ENCODE measurements at regions not wholly inside any gene's neighbourhood (a gene's known extent, or its start where the extent isn't known, plus 50 kb on each side); places are given as distances from the start of the nearest gene placed in this dataset.

DNA sequence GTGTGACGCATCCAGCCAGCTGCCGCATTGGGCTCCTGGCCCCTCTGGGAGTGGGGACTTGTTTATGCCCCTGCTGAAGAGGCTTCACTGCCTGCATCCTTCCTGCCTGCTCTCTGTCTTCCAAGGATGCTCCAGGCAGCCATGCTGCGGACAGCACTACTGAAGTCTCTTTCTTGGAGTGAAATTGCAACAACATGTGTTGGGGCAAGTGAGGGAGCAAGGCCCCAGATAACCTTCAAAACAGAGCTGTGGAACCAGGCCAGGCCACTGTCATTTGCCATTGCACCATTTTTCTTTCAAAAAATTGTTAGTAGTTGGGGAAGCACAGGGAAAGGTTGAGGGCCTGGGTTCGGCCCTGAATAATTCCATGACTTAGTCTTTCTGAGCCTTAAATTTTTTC lies 169.6 kb upstream of the ADRA1B start:
- DNase-seq (ENCODE audit: low read depth) = no peak

DNA sequence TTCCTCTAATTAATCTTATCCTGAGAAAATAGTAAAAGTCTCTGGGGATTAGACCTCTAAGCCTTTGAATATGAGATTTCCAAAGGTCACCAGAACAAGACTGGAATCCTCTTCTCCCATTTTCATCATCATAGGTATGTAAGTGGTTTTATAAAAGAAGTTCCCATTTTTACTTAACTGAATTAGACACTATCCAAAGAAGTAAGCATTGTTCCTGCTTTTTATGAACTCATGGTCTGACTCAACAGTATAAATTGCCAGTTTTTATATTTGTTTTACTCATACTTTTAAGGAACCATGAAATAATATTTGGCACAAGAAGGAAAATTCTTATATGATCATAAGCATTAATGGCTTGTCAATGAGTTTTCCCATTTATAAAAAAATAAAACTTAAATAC lies 167.1 kb upstream of the ADRA1B start:
- no peak for DNase-seq (ENCODE audit: low read depth)

DNA sequence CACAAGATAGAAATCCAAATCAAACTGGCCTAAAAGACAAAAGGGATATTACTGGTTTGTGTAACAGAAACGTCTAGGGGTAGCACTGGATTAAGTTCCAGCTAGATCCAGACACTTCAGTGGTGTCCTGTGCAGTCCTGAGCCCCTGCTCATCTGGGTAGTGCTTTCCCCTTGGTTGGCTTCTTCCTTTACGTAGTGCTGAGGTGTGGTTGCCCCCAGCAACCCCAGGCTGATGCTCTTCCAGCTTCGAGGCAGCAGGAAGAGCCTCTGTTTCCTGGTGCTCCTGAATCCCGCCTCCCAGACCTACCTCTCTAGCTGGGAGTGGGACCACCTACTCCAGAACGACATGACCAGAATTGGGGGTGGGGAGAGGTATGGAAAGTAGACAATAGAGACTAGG lies 166.1 kb upstream of the ADRA1B start:
- no peak for DNase-seq (ENCODE audit: low read depth)

DNA sequence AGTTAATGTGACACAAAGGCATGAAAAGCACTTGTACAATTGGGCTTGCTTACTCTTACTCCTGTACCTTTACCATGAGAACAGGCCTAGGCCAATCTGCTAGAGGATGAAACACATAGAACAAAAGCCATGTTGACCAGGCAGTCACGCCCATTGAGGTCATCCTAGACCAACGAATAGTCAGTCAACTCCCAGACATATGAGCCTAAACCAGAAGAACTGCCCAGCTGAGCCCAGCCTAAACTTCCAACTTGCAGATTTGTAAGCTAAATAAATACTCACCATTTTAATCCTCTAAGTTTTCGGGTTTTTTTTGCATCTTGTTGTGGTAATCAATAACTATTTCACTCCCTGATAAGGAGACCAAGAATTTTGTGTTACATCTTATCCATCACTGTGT lies 164.8 kb upstream of the ADRA1B start:
- no peak for DNase-seq (ENCODE audit: low read depth)

DNA sequence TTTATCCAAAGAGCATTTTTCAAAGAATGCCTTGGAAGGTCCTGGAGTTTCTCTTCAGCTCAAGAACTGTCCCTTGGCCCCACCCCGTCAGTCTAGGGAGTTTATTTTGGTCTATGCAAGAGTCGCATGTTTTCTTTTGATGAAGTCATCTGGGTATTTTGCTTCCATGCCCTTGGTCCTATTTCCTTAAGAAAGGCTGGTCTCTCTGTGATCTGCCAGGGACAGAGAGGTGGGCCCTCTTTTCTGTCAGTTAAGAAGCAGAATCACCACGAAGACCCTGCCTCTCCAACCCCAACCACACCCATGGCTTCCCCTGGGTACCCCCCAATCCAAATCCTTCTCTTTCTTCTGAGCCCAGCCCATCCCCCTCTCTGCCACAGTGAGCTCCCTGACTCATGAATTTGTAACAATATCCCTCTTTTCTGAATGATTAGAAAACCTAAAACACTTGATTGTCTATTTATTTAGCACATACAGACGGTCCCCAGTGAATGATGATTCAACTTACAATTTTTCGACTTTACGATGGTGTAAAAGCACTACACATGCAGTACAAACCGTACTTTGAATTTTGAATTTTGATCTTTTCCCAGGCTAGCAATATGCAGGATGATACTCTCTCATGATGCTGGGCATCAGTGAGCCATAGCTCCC lies 163.5 kb upstream of the ADRA1B start:
- DNase-seq (ENCODE audit: low read depth) = no peak

DNA sequence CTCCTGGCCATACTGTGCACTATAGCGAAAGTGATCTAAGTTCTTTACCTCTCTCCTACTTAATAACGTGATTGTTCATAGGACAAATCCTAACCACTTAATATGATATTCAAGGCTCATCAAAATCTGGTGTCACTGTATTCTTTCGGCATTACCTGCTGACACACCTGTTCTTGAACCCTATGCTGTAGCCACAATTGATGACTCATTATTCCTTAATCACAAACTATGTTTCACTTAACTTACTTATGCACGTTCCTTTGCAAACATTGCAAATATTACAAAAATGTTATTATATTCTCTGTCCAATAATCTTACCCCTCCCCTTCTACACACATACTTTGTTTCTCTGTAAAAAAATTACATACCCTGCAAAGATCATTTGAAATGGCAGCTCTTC lies 158.1 kb upstream of the ADRA1B start:
- DNase-seq (ENCODE audit: low read depth) = no peak

DNA sequence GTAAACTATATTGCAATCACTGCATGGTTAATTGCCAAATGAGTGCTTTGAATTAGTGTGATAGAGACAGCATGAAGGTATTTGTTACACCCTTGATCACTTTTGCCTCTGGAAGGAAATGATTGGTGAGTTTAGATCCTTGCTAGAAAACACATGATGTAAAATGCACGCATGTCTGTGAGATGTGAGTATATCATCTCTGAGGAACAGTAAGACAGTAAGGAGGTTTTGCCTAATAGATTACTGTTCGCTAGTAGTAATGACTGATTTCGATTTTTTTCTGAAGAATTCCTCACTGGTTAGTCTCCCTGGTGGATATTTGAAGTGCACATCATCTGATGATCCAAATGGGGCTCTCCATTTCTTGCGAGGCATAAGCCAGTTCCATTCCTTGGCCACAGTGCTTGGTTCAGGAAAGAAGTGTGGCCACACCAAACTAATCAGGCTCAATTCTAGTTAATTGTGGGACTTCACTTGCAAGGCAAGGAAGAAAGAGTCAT lies 156.4 kb upstream of the ADRA1B start:
- DNase-seq (ENCODE audit: low read depth) = no peak

DNA sequence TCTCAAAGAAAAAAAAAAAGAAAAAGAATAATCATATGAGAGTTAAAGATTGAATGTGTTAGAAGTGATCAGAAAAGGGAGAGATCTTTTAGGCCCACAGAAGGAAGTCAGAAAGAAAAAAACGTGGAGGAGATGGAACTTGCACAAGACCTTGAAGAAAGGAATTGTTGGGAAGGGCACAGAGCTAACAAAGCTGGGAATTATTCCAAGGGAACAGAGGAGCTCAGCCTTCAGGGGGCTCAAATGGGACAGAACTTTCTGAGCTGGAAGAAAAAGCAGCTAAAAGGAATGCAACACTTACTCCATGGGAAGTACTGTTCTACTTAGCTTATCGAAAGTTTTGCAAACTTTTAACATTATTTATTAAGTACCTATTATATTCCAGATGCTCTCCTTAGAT lies 153.4 kb upstream of the ADRA1B start:
- no peak for DNase-seq (ENCODE audit: low read depth)

DNA sequence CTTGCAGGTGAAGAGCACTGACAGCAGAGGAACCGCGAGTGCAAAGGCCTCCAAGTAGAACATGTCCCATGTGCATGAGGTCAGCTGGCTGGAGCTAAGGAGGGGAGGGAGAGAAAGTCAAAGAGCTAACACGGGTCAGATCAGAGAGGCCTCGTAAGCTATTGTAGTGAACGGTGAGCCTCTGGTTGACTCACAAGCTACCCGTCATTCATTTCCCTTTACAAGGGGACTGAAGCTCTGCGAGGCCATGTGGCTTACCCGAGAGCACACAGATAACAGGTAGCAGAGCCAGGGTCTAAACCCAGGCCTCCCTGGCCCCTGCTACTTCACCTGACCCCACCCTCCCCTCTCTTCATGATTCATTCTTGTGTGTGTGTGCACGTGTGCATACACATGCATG lies 152.7 kb upstream of the ADRA1B start:
- DNase-seq (ENCODE audit: low read depth) = no peak

DNA sequence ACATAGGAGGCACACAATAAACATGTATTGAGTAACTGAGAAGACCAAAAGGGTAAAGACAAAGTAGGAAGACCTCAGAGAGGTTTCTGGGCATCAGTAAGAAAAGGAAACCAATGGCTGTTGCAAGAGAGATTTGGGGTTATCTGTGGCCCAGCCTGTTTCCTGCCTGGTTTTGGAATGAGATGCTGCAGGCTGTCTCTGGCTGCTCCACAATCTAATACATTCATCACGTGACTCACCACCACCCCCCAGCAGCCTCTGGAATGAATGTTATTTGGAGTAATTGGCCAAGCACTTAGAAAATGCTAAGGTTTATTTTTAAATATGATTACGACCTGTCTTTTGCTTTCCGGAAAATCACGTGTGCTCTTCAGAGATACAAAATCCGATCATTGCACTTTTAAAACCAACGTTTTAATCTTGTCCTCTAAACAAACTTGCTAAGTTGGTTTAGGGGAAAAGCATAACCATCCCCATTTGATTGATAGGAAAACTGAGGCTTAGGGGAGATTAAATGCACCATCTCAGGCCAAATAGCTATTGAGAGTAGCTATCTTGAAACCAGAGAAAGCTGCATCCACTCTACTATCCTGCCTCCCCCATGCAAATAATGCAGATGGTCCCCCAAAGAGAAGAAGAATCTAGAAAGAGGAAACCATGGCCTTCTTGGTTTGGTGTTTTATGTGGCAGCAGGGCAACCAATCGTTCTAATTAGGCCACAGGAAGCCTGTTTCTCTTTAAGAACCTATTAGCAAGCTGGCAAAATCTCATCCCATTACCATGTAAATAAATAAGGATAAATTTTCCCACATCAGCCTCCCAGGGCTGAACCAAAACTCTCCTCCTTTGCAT lies 151.8 kb upstream of the ADRA1B start:
- DNase-seq (ENCODE audit: low read depth) = peak; percentile 47

DNA sequence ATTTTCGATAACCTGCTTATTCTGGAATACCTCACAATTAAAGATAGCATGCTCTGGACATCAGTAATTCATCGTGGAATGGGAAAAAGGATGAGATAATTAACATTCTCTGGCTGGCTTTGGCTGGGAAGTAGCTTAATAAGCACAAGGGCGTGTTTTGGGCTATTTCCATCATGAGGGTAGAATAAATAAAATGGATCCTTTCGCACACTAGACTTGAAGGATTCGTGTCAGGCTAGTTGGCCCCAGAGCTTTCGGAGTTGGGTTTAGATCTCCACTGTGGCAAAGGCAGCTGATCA lies 151.2 kb upstream of the ADRA1B start:
- no peak for DNase-seq (ENCODE audit: low read depth)

DNA sequence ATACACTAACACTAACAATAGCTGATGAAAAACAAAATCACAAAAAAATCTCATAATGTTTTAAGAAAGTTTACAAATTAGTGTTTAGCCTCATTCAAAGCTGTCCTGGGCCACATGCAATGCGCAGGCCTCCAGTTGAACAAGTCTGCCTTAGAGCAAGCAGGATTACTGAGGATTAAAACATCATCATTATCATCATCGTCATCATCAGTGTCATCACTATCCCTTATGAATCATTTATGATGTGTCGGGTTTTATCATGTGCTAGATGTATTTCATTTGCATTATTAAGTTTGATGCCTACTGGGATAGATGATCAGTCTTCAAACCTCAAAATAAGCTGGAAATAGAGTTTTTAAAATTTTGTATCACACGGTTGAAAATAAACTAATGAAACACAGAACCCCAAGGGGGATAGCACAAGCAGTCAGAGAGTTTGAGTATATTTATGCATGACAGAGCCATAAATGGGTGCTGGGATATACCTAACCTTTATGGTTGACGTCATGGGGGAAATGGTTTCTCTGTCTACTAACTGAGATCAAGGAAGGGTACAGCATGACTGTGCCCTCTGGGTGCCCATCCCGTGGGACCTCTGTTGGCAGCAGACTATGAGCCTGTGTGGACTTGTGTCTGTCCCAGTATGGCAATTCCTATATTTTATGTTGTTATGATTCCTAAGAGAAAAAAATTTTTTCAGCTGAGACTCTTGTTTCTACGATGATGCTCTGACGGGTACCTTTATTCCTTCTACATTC lies 150.3 kb upstream of the ADRA1B start:
- no peak for DNase-seq (ENCODE audit: low read depth)

DNA sequence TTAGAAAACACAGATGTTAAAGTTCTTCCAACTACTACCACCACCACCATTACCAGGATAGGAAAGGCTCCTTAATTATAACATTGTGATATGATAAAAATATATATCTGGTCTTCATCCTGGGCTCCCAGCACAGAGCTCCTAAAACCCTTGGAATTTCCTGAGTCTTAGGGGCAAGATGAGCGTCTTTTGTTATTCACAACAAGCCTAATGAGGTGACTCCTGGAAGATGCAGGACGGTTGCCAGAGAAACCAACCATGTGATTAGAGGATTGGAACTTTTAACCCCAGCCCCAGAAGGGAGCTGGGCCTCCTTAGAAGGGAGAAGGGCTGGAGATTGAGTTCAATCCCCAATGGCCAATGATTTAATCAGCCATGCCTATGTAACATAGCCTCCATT lies 148.0 kb upstream of the ADRA1B start:
- DNase-seq (ENCODE audit: low read depth) = no peak

DNA sequence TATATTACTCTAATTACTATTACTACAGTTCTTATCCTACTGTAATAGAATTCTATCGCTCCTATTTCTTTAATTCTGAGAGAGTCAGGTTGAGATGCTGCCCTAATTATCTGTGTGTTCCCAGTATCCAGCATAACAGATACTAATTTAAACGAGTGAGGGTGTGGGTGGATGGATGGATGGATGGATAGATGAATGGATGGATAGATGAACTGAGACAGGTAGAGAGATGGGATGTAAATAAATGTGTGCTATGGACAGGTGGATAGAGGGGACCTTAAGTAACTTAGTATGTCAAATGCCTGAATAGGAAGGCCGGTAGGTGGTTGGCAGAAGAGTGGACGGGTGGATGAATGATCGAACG lies 143.6 kb upstream of the ADRA1B start:
- no peak for DNase-seq (ENCODE audit: low read depth)

DNA sequence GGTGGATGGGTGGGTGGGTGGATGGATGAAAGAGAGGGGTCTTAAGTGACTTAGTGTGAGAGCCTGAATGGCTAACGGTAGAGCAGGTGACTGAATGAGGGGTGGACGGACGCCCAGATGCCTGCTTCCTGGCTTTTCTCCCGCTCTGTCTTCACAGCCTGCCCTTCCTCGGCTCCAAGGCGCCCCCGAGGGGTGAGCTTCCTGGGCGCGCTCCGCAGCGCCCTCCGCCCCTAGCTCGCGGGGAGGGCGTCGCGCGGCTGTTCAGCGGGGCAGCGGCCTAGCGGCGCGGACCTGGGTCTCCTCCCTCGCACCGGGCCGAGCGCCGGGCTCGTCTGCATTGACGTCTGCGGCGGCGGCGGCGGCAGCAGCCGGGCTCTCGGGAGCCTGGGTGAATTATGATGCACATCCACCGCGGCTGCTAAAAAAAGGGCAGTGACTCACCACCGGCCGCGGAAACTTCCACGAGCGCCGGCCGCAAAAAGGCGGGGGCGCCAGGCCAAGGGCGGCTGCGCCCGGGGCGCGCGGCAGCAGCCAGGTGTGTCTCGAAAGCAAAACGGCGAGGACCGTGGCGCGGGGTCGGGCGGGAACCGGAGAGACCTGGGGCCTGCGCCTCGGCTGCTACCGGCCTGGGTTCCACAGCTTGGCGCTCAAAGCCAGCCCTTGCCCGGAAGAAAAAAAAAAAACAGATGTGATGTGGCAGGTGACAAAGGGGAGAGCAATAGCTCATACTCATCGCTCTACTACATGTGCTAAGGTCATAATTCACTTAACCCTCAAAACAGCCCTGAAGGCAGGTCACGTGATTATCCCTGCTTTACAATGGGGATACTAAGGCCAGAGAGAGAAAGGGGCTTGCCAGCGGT lies 143.0 kb upstream of the ADRA1B start:
- peak; percentile 87 for DNase-seq (ENCODE audit: low read depth)

DNA sequence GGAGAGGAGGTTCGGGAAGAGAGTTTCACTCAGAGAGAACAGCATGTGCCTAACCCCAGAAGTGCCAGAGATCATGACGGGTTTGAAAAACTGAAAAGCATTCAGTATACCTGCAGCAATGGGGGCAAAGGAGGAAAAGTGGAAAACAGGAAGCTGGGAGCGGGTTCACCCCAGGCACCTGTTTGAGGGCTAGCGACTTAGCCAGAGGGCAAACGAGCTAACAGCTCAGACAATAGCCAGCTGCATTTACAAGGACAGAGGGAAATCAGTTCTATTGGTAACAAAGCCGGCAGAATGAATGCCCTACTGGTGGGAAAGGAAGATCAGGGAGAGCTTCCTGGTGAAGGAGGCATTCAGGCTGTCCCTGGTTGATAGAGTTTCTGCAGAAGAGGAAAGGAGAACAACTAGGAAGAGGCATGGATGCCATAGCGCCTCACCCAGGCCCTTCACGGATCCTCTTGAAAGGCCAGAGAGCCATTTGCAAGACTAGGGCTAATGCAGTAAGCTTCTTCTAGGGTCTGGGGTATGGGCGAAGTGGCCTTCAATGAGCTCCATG lies 141.7 kb upstream of the ADRA1B start:
- DNase-seq (ENCODE audit: low read depth) = no peak

DNA sequence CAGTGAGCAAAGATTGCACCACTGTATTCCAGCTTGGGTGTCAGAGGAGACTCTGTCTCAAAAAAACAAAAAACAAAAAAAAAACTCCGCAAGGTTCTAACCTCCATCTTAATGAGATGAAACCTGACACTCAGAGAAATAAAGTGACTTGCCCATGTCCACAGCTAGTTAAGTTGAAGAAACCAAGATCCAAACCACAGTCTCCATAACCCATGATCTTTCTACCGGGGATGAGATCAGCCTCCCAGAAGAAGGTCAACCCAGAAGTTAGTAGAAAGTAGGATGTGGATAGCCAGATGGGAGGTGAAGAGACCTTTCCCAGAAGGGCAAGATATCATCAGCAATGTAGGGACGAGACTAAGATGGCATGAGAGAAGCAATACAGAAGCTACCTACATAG lies 140.4 kb upstream of the ADRA1B start:
- no peak for DNase-seq (ENCODE audit: low read depth)

DNA sequence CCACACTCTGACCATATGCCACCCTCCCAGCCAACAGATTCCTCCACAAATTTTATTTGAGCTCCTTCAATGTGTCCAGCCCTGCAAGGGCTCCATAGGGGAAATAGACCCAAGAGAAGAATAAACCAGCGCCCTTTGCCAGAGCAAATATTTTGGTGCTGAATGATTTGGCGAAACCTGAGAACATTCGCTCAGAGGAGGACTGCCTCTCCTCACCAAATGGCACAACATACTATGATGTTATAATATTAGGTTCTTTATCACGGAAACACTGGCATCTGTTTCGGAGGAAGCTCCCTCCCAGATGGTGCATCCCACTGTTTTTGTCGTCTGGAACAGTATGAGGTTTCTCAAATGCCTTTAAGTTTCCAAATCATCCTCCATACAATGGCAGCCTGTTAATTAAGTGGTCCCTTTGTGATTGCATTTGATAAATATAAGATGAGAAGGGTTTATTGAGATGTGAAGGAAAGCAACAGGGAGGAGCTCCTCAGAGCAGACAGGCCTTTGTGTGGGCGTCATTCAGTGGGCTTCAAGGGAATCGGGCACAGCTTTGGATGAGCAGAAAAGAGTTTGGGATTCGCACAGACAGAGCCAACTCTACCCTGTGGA lies 139.1 kb upstream of the ADRA1B start:
- no peak for DNase-seq (ENCODE audit: low read depth)

DNA sequence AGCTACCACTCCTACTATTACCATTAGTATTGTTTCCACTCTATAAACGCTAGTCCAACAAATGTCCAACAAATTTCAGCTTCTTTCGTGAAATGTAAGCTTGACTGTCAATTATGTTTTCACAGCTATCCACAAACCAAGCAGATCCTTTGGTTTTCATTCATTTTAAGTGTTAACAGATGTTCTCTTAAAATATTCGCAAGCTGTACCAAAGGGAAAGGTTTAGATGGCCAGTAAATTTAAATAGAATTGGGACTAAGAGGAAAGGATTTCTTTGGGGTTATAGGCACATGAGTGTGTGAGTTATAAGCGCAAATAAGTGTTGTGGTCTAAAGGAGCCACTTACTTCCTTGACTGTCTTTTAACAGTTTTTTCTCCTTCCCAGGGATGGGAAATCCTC lies 136.8 kb upstream of the ADRA1B start:
- no peak for DNase-seq (ENCODE audit: low read depth)

DNA sequence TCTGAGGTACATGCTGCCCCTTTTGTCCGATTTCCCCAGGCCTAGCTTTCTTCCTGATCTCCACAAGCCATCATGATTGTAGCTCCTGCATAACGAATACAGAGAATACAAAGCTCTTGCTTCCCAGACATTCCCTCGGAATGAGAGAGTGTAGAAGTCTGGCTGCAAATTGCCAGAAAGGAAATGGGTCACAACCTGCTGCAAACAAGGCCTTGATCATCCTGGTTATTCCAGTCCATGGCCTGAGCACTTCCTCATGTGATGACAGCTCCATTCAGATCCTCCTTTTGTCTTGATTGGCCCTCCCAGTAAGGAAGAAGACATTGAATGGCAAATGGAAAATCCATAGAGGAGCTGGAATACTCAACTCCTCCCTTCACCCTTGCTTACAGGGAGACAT lies 136.0 kb upstream of the ADRA1B start:
- DNase-seq (ENCODE audit: low read depth) = peak; percentile 30

DNA sequence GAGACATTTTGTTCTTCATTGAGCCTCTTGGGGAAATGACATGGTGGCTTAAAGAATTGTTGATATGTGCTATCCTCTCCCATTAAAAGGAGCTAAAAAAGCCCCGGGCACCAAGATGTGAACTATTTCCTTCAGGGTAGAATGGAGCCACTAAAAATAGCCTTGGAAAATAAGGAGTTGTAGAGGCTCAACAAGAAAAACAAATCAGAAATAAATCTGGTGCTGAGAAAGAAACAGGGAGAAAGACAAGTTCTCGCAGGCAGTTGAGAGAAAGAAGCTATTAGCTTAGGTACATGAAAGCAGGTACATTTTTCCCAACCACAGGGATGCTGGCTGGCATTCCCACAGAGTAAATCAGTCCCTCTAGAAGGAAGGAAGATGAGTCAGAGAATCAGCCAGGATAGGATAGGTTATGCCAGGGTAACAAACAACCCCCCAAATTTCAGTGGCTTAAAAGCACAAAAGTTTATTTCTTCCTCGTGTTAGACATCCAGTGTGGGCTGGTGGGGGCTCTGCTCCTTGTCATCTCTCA lies 134.6 kb upstream of the ADRA1B start:
- DNase-seq (ENCODE audit: low read depth) = peak; percentile 71
